Uterus (tissue), 3 donors: ENCODE measurements at regions not wholly inside any gene's neighbourhood (a gene's known extent, or its start where the extent isn't known, plus 50 kb on each side); places are given as distances from the start of the nearest gene placed in this dataset.

Experiments
- DNase-seq, 2 donors: peaks; one replicate each; pipeline ENCODE4 v3.0.0-alpha.2; 2019 to 2020
- H3K27ac ChIP-seq, 2 donors: fragments of 200-600 bp; sonication (generic); 1 replicate in 1 of 2; 2 replicates in 1 of 2; pipeline ENCODE4 v1.5.1; 2016 to 2018
- H3K27me3 ChIP-seq, 2 donors: fragments of 200-600 bp; sonication (generic); one replicate each; pipeline ENCODE4 v1.5.1; 2018 to 2019; ENCODE audit warnings: control low read depth in 1 of 2
- H3K36me3 ChIP-seq, 2 donors: fragments of 200-600 bp; sonication (generic); one replicate each; pipeline ENCODE4 v1.5.1; 2019; ENCODE audit warnings: control low read depth in 1 of 2
- H3K4me1 ChIP-seq, 2 donors: fragments of 200-600 bp; sonication (generic); one replicate each; pipeline ENCODE4 v1.5.1; 2018 to 2019; ENCODE audit warnings: control low read depth in 1 of 2
- H3K4me3 ChIP-seq, 2 donors: fragments of 200-600 bp; sonication (generic); 1 replicate in 1 of 2; 2 replicates in 1 of 2; pipeline ENCODE4 v1.5.1; 2018 to 2019; ENCODE audit warnings: mild to moderate bottlenecking in 1 of 2
- H3K9me3 ChIP-seq, 2 donors: fragments of 200-600 bp; sonication (generic); one replicate each; pipeline ENCODE4 v1.5.1; 2019; ENCODE audit warnings: control low read depth in 1 of 2
- CTCF ChIP-seq, 4 experiments: fragments of 200-600 bp in 2 of 4; fragments of 450-650 bp in 2 of 4; sonication (generic) in 2 of 4; IDR thresholded peaks; one replicate each; pipeline ENCODE4 v1.5.1; 2016 to 2019; ENCODE audit warnings: antibody characterized with exemption in 4 of 4, mild to moderate bottlenecking in 2 of 4, moderate library complexity in 1 of 4
- POLR2A ChIP-seq, 2 donors: fragments of 450-650 bp; IDR thresholded peaks; one replicate each; pipeline ENCODE4 v1.6.1; 2016; ENCODE audit warnings: antibody characterized with exemption in 2 of 2, mild to moderate bottlenecking in 1 of 2, moderate library complexity in 1 of 2
- intact Hi-C: fragments of 100-400 bp; cut with DNase I; formaldehyde crosslinking; loops from one replicate; pipeline ENCODE4 v1.15.1; 2023; ENCODE audit warnings: low total_unique reads
- donor health status: DM: yes; HTN: yes; CAD: no.

DNA sequence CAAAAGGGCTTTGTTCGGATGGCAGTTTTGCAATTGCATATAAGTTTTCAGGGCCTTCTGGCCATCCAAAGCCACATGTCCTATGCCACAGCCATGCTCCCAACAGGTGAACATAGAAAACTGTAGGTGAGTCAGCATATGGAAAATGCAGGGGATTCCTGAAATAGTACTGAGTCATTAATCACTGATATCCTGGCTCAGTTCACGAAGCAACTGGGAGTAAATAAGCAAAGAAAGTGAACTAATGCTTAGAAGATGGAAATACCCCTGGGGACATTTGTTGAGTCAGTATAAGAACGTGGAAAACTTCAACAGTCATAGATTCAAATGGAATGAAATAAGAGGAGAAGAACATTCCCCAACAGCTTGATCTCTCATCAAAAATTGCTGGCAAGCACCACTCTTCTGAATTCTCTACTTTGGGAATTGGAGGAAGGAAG, 148.9 kb upstream of the RUNX1 start:
- H3K9me3 ChIP-seq, result no peaks in the 10 kb centered on the region
- H3K27me3 ChIP-seq, result no peaks in the 10 kb centered on the region
- no peak overlapping the region for H3K4me3 ChIP-seq
- TF ChIP-seq POLR2A (IDR thresholded peaks at IDR 0.05) (no peak), CTCF (IDR thresholded peaks at IDR 0.05) (no peak)
- no peaks in the 10 kb centered on the region for H3K4me1 ChIP-seq
- H3K27ac ChIP-seq, result no peak overlapping the region
- no peaks in the 10 kb centered on the region for H3K36me3 ChIP-seq
- no peak for DNase-seq
- intact Hi-C loops, result no loop called here

DNA sequence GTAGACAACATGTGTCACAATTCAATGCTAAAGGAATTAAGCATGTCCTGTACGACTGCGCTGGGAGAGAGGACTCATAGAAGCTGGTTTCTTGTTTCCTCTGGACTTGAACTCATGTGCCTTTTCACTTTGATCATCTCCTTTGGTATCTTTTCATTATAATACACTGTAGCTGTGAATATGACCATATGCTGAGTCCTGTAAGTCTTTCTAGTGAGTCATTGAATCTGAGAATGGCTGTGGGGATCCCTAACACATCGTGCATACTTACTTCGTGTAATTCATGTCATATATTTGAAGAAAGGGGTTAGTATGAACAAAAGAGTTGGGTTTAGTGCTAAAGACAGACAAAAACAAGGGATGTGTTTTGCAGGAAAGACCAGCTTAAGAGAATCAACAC, 148.1 kb upstream of the RUNX1 start:
- no peak for TF ChIP-seq POLR2A (IDR thresholded peaks at IDR 0.05)
- no peak for TF ChIP-seq CTCF (IDR thresholded peaks at IDR 0.05)
- no peak for DNase-seq
- intact Hi-C loops, result no loop called here
- no peaks in the 10 kb centered on the region for H3K27me3 ChIP-seq
- no peaks in the 10 kb centered on the region for H3K36me3 ChIP-seq
- H3K27ac ChIP-seq, result no peak overlapping the region
- H3K9me3 ChIP-seq, result no peaks in the 10 kb centered on the region
- no peak overlapping the region for H3K4me3 ChIP-seq
- H3K4me1 ChIP-seq, result no peaks in the 10 kb centered on the region

DNA sequence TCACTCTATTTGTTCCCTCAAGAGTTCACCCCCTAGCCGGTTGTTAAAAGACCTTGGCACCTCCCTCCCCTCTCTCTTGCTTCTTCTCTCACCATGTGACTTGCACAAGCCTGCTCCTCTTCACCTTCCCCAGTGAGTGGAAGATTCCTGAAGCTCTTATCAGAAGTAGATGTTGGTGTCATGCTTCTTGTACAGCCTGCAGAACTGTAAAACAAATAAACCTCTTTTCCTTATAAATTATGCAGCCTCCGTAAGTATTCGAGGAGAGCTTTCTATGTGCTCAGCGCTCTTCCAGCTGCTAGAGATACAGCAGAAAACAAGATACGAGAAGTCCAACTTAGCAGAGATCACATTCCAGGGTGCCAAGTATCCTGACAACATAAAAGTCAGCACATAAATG, 147.0 kb upstream of the RUNX1 start:
- intact Hi-C loops, result no loop called here
- no peak for TF ChIP-seq CTCF (IDR thresholded peaks at IDR 0.05)
- no peak for TF ChIP-seq POLR2A (IDR thresholded peaks at IDR 0.05)
- Histone ChIP-seq H3K27me3 (no peaks in the 10 kb centered on the region), H3K4me1 (no peaks in the 10 kb centered on the region), H3K27ac (no peak overlapping the region), H3K36me3 (no peaks in the 10 kb centered on the region), H3K9me3 (no peaks in the 10 kb centered on the region), H3K4me3 (no peak overlapping the region)
- DNase-seq, result no peak

GRCh38 chr21:35195232-35195631, 146.1 kb upstream of the RUNX1 start:
- no peak overlapping the region for H3K4me3 ChIP-seq
- no peaks in the 10 kb centered on the region for H3K4me1 ChIP-seq
- no peaks in the 10 kb centered on the region for H3K36me3 ChIP-seq
- H3K27ac ChIP-seq, result no peak overlapping the region
- no peak for DNase-seq
- TF ChIP-seq CTCF (IDR thresholded peaks at IDR 0.05) (no peak), POLR2A (IDR thresholded peaks at IDR 0.05) (no peak)
- no peaks in the 10 kb centered on the region for H3K9me3 ChIP-seq
- H3K27me3 ChIP-seq, result no peaks in the 10 kb centered on the region
- intact Hi-C loops, result no loop called here

- Histone ChIP-seq H3K27ac (no peak overlapping the region), H3K4me3 (no peak overlapping the region), H3K9me3 (no peaks in the 10 kb centered on the region), H3K4me1 (no peaks in the 10 kb centered on the region), H3K36me3 (no peaks in the 10 kb centered on the region), H3K27me3 (no peaks in the 10 kb centered on the region)
- TF ChIP-seq POLR2A (IDR thresholded peaks at IDR 0.05) (no peak), CTCF (IDR thresholded peaks at IDR 0.05) (no peak)
- intact Hi-C loops, result no loop called here
- DNase-seq, result no peak
These were observed 142.7 kb upstream of the RUNX1 start for GRCh38 chr21:35191754-35192153.
